ENCODE measurements at regions not wholly inside any gene's neighbourhood (a gene's known extent, or its start where the extent isn't known, plus 50 kb on each side); places are given as distances from the start of the nearest gene placed in this dataset.
"Not testable (repeated sequence)": the region's sequence is repeated elsewhere in the genome, so short reads cannot be mapped to it uniquely, and the experiment has no call there.

- DNase-seq = no peak
- Mint-ChIP-seq H3K36me3 (no peaks in the 10 kb centered on the region), H3K9me3 (peaks cover 18% of the 10 kb centered on the region), H3K4me1 (no peaks in the 10 kb centered on the region), H3K27me3 (no peaks in the 10 kb centered on the region), H3K4me3 (no peak overlapping the region), H3K27ac (no peak overlapping the region)
Measured at GRCh38 chr17:22203208-22203715, 510.9 kb downstream of the KCNJ18 start.

GRCh38 chr17:22204076-22204475 is 511.8 kb downstream of the KCNJ18 start:
- H3K4me1 Mint-ChIP-seq, H3K4me3 Mint-ChIP-seq, H3K36me3 Mint-ChIP-seq, H3K27ac Mint-ChIP-seq, DNase-seq, H3K27me3 Mint-ChIP-seq: not testable (repeated sequence)
- H3K9me3 Mint-ChIP-seq = peaks cover 18% of the 10 kb centered on the region

DNA sequence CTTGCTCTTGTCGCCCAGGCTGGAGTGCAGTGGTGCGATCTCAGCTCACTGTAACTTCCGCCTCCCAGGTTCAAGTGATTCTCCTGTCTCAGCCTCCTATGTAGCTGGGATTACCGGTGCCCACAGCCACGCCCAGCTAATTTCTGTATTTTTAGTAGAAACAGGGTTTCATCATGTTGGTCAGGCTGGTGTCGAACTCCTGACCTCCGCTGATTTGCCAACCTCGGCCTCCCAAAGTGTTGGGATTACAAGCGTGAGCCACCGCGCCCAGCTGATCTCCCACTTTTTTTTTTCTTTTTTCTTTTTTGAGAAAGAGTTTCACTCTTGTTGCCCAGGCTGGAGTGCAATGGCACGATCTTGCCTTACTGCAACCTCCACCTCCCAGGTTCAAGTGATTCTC is 517.9 kb downstream of the KCNJ18 start:
- not testable (repeated sequence) for H3K9me3 Mint-ChIP-seq, DNase-seq, H3K27ac Mint-ChIP-seq, H3K4me3 Mint-ChIP-seq, H3K27me3 Mint-ChIP-seq, H3K36me3 Mint-ChIP-seq, H3K4me1 Mint-ChIP-seq

GRCh38 chr17:22213169-22213568 is 520.8 kb downstream of the KCNJ18 start:
- not testable (repeated sequence) for H3K27me3 Mint-ChIP-seq, H3K36me3 Mint-ChIP-seq, H3K27ac Mint-ChIP-seq, DNase-seq, H3K9me3 Mint-ChIP-seq, H3K4me1 Mint-ChIP-seq, H3K4me3 Mint-ChIP-seq

GRCh38 chr17:22217135-22217534 is 524.8 kb downstream of the KCNJ18 start:
- peaks cover 1% of the 10 kb centered on the region for H3K9me3 Mint-ChIP-seq
- H3K4me1 Mint-ChIP-seq = no peaks in the 10 kb centered on the region
- H3K27ac Mint-ChIP-seq = no peak overlapping the region
- no peak for DNase-seq
- H3K27me3 Mint-ChIP-seq = no peaks in the 10 kb centered on the region
- H3K36me3 Mint-ChIP-seq = no peaks in the 10 kb centered on the region
- H3K4me3 Mint-ChIP-seq = no peak overlapping the region

GRCh38 chr17:22221344-22221743 is 529.0 kb downstream of the KCNJ18 start:
- H3K36me3 Mint-ChIP-seq = no peaks in the 10 kb centered on the region
- no peaks in the 10 kb centered on the region for H3K27me3 Mint-ChIP-seq
- no peak for DNase-seq
- no peak overlapping the region for H3K27ac Mint-ChIP-seq
- no peaks in the 10 kb centered on the region for H3K4me1 Mint-ChIP-seq
- H3K9me3 Mint-ChIP-seq = peaks cover 1% of the 10 kb centered on the region
- H3K4me3 Mint-ChIP-seq = no peak overlapping the region

- not testable (repeated sequence) for H3K4me1 Mint-ChIP-seq, H3K9me3 Mint-ChIP-seq, H3K4me3 Mint-ChIP-seq, H3K36me3 Mint-ChIP-seq, H3K27me3 Mint-ChIP-seq, DNase-seq, H3K27ac Mint-ChIP-seq
Measured at GRCh38 chr17:22226477-22226876, 534.2 kb downstream of the KCNJ18 start.

DNA sequence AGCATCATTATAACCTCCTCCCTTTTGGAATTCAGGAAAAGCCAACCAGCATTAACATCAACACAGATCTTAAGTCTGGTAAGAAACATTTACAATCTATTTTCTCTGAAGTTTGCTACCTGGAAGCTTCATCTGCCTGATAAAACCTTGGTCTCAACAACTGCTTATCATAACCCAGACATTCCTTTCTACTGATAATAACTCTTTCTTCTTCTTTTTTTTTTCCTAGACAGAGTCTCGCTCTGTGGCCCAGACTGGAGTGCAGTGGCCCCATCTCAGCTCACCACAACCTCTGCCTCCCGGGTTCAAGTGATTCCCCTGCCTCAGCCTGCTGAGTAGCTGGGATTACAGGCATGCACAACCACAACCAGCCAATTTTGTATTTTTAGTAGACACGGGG is 534.6 kb downstream of the KCNJ18 start:
- H3K27me3 Mint-ChIP-seq, H3K27ac Mint-ChIP-seq, H3K36me3 Mint-ChIP-seq, H3K9me3 Mint-ChIP-seq, H3K4me1 Mint-ChIP-seq, H3K4me3 Mint-ChIP-seq, DNase-seq: not testable (repeated sequence)

DNA sequence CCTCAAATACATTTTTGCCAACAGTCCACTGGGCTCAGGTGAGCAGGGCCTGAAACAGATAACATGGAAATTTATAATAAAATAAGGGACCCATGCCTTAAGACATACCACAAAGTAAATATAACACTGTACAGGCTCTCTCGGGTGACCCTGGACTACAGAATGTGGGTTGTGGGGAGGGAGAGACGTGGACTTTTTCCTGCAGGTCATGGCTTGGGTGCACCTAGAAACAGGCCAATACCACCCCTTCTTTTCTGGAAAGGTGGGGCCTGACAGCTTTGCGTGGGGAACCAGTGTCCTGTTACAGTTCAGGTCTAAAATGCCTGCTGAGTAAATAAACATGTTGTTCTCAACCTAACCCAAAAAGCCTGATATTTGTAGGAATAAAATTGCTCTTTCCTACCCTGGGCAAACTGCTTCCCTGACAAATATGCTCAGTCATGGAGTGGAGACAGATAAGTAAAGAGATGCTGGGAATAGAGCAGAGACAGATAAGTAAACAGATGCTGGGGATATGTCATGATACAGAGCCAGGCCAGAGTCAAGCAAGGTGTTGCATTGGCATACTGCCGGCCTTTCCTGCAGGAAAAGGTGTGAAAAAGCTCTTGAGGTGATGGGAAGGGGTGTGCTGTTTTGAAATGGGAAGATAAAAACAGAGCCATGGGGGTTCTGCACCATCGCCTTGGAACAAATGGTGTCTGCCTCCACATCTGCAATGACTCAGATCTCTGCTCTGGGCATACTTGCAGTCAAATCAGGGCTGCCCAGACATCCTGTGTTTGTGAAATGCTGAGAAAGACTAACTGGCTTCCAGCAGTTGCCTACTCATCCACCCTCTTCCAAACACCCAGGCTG is 535.6 kb downstream of the KCNJ18 start:
- H3K27me3 Mint-ChIP-seq, H3K36me3 Mint-ChIP-seq, DNase-seq, H3K4me3 Mint-ChIP-seq, H3K27ac Mint-ChIP-seq, H3K4me1 Mint-ChIP-seq, H3K9me3 Mint-ChIP-seq: not testable (repeated sequence)

GRCh38 chr17:22229821-22230220 is 537.5 kb downstream of the KCNJ18 start:
- H3K27me3 Mint-ChIP-seq, H3K4me3 Mint-ChIP-seq, H3K36me3 Mint-ChIP-seq, H3K4me1 Mint-ChIP-seq, H3K27ac Mint-ChIP-seq, H3K9me3 Mint-ChIP-seq, DNase-seq: not testable (repeated sequence)

DNA sequence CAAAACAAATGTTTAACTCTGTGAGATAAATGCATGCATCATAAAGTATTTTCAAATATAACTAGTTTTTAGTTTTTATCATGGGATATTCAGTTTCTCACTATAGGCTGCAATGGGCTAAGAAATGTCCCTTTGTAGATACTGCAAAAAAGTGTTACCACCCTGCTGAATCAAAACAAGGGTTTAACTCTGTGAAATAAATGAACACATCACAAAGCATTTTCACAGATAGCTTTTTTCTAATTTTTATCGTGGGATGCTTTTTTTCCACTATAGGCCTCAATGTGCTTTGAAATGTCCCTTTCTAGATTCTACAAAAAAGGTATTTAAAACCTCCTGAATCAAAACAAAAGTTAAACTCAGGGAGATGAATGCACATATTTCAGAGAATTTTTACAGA is 541.1 kb downstream of the KCNJ18 start:
- Mint-ChIP-seq H3K4me1 (no peaks in the 10 kb centered on the region), H3K36me3 (no peaks in the 10 kb centered on the region), H3K27me3 (no peaks in the 10 kb centered on the region), H3K9me3 (peaks cover 1% of the 10 kb centered on the region), H3K4me3 (no peak overlapping the region), H3K27ac (no peak overlapping the region)
- no peak for DNase-seq

DNA sequence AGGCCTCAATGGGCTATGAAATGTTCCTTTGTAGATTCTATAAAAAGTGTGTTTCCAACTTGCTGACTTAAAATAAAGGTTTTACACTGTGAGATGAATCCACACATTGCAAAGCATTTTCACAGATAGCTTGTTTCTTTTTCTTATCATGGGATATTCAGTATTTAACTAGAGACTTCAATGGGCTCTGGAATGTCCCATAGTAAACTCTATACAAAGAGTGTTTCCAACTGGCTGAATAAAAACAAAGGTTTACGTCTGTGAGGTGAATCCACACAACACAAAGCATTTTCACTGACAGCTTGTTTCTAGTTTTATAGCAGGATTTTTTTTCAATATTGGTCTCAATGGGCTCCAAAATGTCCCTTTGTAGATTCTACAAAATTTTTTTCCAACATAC is 550.1 kb downstream of the KCNJ18 start:
- H3K27me3 Mint-ChIP-seq = no peaks in the 10 kb centered on the region
- DNase-seq = no peak
- no peak overlapping the region for H3K27ac Mint-ChIP-seq
- no peak overlapping the region for H3K4me3 Mint-ChIP-seq
- no peaks in the 10 kb centered on the region for H3K36me3 Mint-ChIP-seq
- H3K4me1 Mint-ChIP-seq = no peaks in the 10 kb centered on the region
- H3K9me3 Mint-ChIP-seq = peaks cover 6% of the 10 kb centered on the region

DNA sequence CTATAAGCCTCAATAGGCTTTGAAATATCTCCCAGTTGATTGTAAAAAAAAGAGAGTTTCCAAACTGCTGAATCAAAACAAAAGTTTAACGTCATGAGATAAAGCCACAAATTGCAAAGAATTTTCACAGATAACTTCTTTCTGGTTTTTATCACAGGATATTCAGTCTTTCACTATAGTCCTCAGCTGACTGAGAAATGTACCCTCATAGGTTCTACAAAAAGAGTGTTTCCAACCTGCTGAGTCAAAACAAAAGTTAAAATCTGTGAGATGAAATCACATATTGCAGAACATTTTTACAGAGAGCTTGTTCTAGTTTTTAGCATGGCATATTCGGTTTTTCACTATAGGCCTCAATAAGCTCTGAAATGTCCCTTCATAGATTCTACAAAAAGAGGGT is 559.2 kb downstream of the KCNJ18 start:
- H3K27ac Mint-ChIP-seq = no peak overlapping the region
- H3K4me1 Mint-ChIP-seq = no peaks in the 10 kb centered on the region
- H3K9me3 Mint-ChIP-seq = peaks cover 3% of the 10 kb centered on the region
- no peak for DNase-seq
- no peak overlapping the region for H3K4me3 Mint-ChIP-seq
- H3K36me3 Mint-ChIP-seq = no peaks in the 10 kb centered on the region
- H3K27me3 Mint-ChIP-seq = no peaks in the 10 kb centered on the region

GRCh38 chr17:22253007-22253406 is 560.7 kb downstream of the KCNJ18 start:
- Mint-ChIP-seq H3K4me1 (no peaks in the 10 kb centered on the region), H3K27me3 (no peaks in the 10 kb centered on the region), H3K27ac (no peak overlapping the region), H3K9me3 (peaks cover 3% of the 10 kb centered on the region), H3K4me3 (no peak overlapping the region), H3K36me3 (no peaks in the 10 kb centered on the region)
- no peak for DNase-seq

GRCh38 chr17:22265807-22266206 is 573.5 kb downstream of the KCNJ18 start:
- Mint-ChIP-seq H3K4me3 (no peak overlapping the region), H3K9me3 (no peaks in the 10 kb centered on the region), H3K36me3 (no peaks in the 10 kb centered on the region), H3K27ac (no peak overlapping the region), H3K4me1 (no peaks in the 10 kb centered on the region), H3K27me3 (no peaks in the 10 kb centered on the region)
- DNase-seq = no peak

GRCh38 chr17:22266231-22266630 is 573.9 kb downstream of the KCNJ18 start:
- no peaks in the 10 kb centered on the region for H3K9me3 Mint-ChIP-seq
- no peak overlapping the region for H3K27ac Mint-ChIP-seq
- no peaks in the 10 kb centered on the region for H3K36me3 Mint-ChIP-seq
- no peaks in the 10 kb centered on the region for H3K4me1 Mint-ChIP-seq
- no peak overlapping the region for H3K4me3 Mint-ChIP-seq
- no peak for DNase-seq
- no peaks in the 10 kb centered on the region for H3K27me3 Mint-ChIP-seq
